ENCODE measurements at regions not wholly inside any gene's neighbourhood (a gene's known extent, or its start where the extent isn't known, plus 50 kb on each side); places are given as distances from the start of the nearest gene placed in this dataset.

DNA sequence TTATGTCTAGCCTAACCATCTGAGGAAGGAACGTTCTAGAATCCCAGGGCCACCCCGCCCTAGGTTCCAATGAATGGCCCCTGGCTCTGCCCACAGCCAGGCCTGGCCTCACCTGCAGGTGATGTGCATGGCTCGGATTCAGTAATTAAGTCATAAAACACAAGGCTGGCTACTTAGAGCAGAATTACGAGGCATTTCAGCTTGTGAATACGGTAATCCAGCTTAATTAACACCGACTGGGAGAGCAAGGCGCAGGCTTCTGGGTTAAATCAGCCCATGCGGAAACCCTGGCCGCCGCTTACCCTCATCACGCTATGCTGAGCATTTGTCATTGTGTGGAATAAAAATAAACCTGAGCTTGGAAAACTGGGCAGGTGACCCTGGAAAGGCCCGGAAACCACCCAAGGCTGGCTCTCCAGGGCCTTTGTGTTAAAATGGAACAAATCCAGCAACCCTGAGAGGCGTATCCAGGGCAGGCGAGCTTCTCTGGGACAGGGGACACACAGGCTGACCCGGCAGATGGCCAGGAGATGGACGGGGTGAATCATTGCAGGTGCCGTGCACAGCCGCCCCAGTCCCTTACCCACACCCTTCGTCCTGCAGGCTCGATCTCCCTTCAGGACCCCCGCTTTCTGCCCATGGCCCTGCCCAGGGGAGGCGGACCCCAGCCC lies 220.2 kb downstream of the CTTN start:
- ATAC-seq (ENCODE audit: insufficient read depth, low read depth) = no peak
- H3K4me3 ChIP-seq (ENCODE audit: low read depth in 1 of 2, low read length in 2 of 2) = no peak overlapping the region
- no peak overlapping the region for H2AFZ ChIP-seq (ENCODE audit: low read depth, low read length)
- TF ChIP-seq EZH2 (IDR thresholded peaks at IDR 0.05; ENCODE audit: borderline replicate concordance, low read depth, low read length, severe bottlenecking) = no peak
- TF ChIP-seq, protein P1, sequence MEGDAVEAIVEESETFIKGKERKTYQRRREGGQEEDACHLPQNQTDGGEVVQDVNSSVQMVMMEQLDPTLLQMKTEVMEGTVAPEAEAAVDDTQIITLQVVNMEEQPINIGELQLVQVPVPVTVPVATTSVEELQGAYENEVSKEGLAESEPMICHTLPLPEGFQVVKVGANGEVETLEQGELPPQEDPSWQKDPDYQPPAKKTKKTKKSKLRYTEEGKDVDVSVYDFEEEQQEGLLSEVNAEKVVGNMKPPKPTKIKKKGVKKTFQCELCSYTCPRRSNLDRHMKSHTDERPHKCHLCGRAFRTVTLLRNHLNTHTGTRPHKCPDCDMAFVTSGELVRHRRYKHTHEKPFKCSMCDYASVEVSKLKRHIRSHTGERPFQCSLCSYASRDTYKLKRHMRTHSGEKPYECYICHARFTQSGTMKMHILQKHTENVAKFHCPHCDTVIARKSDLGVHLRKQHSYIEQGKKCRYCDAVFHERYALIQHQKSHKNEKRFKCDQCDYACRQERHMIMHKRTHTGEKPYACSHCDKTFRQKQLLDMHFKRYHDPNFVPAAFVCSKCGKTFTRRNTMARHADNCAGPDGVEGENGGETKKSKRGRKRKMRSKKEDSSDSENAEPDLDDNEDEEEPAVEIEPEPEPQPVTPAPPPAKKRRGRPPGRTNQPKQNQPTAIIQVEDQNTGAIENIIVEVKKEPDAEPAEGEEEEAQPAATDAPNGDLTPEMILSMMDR (IDR thresholded peaks at IDR 0.05; ENCODE audit: borderline replicate concordance, extremely low read depth, low read length, poor library complexity, severe bottlenecking) = no peak
- no peaks in the 10 kb centered on the region for H3K79me2 ChIP-seq (ENCODE audit: insufficient read depth, low read length)
- H3K27ac ChIP-seq (ENCODE audit: low read length) = no peak overlapping the region
- no peaks in the 10 kb centered on the region for H3K27me3 ChIP-seq (ENCODE audit: insufficient read depth, low read length, poor library complexity)
- H3K4me2 ChIP-seq (ENCODE audit: insufficient read depth, low read length) = no peak overlapping the region
- no peak for DNase-seq
- no peak overlapping the region for H3K9ac ChIP-seq (ENCODE audit: low read depth, low read length)
- H3K4me1 ChIP-seq (ENCODE audit: insufficient read depth, low read length) = no peaks in the 10 kb centered on the region
- no peaks in the 10 kb centered on the region for H4K20me1 ChIP-seq (ENCODE audit: insufficient read depth, low read length)
- peaks cover 12% of the 10 kb centered on the region for H3K9me3 ChIP-seq (ENCODE audit: insufficient read depth, low read length, severe bottlenecking)
- H3K36me3 ChIP-seq (ENCODE audit: insufficient read depth, low read length) = no peaks in the 10 kb centered on the region

DNA sequence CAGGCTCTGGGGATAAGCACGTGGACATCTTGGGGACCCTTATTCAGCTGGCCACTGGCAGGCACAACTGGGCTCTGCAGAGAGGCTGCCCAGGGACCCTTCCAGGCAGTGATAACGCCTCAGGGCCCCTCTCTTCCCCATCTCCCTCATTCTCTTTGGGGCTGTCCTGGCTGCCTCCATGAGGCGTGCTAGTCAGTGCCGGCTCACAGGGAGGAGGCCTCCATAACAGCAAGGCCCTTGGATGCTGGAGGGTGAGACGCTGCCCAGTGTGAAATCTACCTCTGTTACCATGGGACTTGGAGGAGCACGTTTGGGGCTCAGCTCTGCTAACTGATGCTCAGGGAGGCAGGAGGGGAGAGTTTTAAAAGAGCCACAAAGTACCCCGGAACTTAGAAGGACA lies 221.3 kb downstream of the CTTN start:
- no peak overlapping the region for H2AFZ ChIP-seq (ENCODE audit: low read depth, low read length)
- no peaks in the 10 kb centered on the region for H3K27me3 ChIP-seq (ENCODE audit: insufficient read depth, low read length, poor library complexity)
- peaks cover 12% of the 10 kb centered on the region for H3K9me3 ChIP-seq (ENCODE audit: insufficient read depth, low read length, severe bottlenecking)
- H4K20me1 ChIP-seq (ENCODE audit: insufficient read depth, low read length) = no peaks in the 10 kb centered on the region
- no peaks in the 10 kb centered on the region for H3K4me1 ChIP-seq (ENCODE audit: insufficient read depth, low read length)
- no peaks in the 10 kb centered on the region for H3K36me3 ChIP-seq (ENCODE audit: insufficient read depth, low read length)
- H3K9ac ChIP-seq (ENCODE audit: low read depth, low read length) = no peak overlapping the region
- no peaks in the 10 kb centered on the region for H3K79me2 ChIP-seq (ENCODE audit: insufficient read depth, low read length)
- H3K27ac ChIP-seq (ENCODE audit: low read length) = no peak overlapping the region
- no peak overlapping the region for H3K4me2 ChIP-seq (ENCODE audit: insufficient read depth, low read length)
- no peak for DNase-seq
- H3K4me3 ChIP-seq (ENCODE audit: low read depth in 1 of 2, low read length in 2 of 2) = no peak overlapping the region
- TF ChIP-seq EZH2 (IDR thresholded peaks at IDR 0.05; ENCODE audit: borderline replicate concordance, low read depth, low read length, severe bottlenecking) = no peak
- TF ChIP-seq, protein P1 (IDR thresholded peaks at IDR 0.05; ENCODE audit: borderline replicate concordance, extremely low read depth, low read length, poor library complexity, severe bottlenecking) = no peak
- ATAC-seq (ENCODE audit: insufficient read depth, low read depth) = no peak

DNA sequence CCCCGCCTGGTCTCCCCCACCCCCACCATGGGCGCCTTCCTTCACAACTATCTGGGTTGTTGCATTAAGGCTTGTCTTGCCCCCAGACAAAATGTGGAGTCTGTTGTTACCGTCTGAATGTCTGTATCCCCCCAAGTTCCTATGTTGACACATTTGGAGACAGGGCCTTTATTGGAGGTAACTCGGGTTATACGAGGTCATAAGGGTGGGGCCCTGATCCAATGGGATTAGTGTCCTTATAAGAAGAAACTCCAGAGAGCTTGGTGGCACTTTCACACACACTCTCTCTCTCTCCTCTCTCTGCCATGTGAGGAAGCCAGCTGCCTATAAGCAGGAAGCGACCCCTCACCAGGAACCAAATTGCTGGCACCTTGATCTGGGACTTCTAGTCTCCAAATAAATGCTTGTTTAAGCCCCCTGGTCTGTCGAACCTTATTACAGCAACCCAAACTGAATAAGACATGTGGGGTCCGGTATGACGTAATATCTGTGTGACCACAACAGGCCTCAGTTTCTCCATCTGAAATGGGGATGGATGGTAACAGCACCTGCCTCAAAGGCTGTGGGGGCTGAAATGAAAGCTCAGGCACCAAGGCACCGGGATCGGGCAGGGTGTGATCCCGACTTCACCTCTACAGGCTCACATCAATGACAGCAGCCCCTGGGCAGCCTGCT lies 222.3 kb downstream of the CTTN start:
- no peak for ATAC-seq (ENCODE audit: insufficient read depth, low read depth)
- Histone ChIP-seq H3K4me1 (ENCODE audit: insufficient read depth, low read length) (no peaks in the 10 kb centered on the region), H3K4me3 (ENCODE audit: low read depth in 1 of 2, low read length in 2 of 2) (no peak overlapping the region), H3K36me3 (ENCODE audit: insufficient read depth, low read length) (no peaks in the 10 kb centered on the region), H3K4me2 (ENCODE audit: insufficient read depth, low read length) (no peak overlapping the region), H4K20me1 (ENCODE audit: insufficient read depth, low read length) (0 out of 2 replicates have a peak, but pooled peaks cover 3% of the 10 kb centered on the region), H2AFZ (ENCODE audit: low read depth, low read length) (no peak overlapping the region), H3K9ac (ENCODE audit: low read depth, low read length) (no peak overlapping the region), H3K79me2 (ENCODE audit: insufficient read depth, low read length) (no peaks in the 10 kb centered on the region), H3K27ac (ENCODE audit: low read length) (no peak overlapping the region), H3K27me3 (ENCODE audit: insufficient read depth, low read length, poor library complexity) (no peaks in the 10 kb centered on the region), H3K9me3 (ENCODE audit: insufficient read depth, low read length, severe bottlenecking) (peaks cover 6% of the 10 kb centered on the region)
- TF ChIP-seq EZH2 (IDR thresholded peaks at IDR 0.05; ENCODE audit: borderline replicate concordance, low read depth, low read length, severe bottlenecking) = no peak
- TF ChIP-seq, protein P1 (IDR thresholded peaks at IDR 0.05; ENCODE audit: borderline replicate concordance, extremely low read depth, low read length, poor library complexity, severe bottlenecking) = no peak
- DNase-seq = no peak
